Esophagus muscularis mucosa (tissue), 4 donors: ENCODE measurements at regions not wholly inside any gene's neighbourhood (a gene's known extent, or its start where the extent isn't known, plus 50 kb on each side); places are given as distances from the start of the nearest gene placed in this dataset.

Experiments
- EP300 ChIP-seq: sonication (generic); formaldehyde crosslinking; IDR thresholded peaks from one replicate; pipeline ENCODE4 v1.6.1; 2017; ENCODE audit warnings: antibody characterized with exemption
- POLR2A ChIP-seq: fragments of 450-650 bp; IDR thresholded peaks from one replicate; pipeline ENCODE4 v1.6.1; 2017; ENCODE audit warnings: antibody characterized with exemption, moderate library complexity, mild to moderate bottlenecking, low read depth
- POLR2AphosphoS5 ChIP-seq, 2 donors: sonication (generic); formaldehyde crosslinking; IDR thresholded peaks; one replicate each; pipeline ENCODE4 v1.6.1; 2017; ENCODE audit warnings: antibody characterized with exemption in 2 of 2
- TF ChIP-seq, protein P1 (sequence below), 3 experiments: fragments of 200-600 bp in 2 of 3; fragments of 450-650 bp in 1 of 3; sonication (generic) in 2 of 3; IDR thresholded peaks; one replicate each; pipeline ENCODE4 v1.5.1; 2017 to 2019; ENCODE audit warnings: antibody characterized with exemption in 3 of 3, mild to moderate bottlenecking in 2 of 3, moderate library complexity in 1 of 3

DNA sequence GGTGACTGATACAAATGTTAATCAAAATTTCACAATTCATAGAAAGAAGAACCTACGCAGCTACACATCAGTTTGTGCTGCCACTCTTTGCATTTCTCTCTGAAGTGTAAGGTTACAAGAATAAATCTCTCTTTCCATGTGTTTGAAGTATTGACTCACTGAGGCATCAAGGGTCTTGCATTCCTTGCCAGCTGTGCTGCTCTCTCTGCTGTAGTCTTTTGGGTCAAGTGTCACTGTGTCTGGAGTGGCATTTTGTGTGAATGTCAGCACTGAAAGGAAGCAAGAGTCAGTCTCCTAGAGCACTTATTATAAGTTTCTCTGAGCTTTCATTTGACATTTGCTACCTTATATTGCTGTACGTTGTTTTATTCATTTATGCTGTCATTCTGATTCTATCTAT is 1696.1 kb upstream of the LRRTM1 start:
- no peak for TF ChIP-seq POLR2AphosphoS5 (IDR thresholded peaks at IDR 0.05)
- TF ChIP-seq, protein P1, sequence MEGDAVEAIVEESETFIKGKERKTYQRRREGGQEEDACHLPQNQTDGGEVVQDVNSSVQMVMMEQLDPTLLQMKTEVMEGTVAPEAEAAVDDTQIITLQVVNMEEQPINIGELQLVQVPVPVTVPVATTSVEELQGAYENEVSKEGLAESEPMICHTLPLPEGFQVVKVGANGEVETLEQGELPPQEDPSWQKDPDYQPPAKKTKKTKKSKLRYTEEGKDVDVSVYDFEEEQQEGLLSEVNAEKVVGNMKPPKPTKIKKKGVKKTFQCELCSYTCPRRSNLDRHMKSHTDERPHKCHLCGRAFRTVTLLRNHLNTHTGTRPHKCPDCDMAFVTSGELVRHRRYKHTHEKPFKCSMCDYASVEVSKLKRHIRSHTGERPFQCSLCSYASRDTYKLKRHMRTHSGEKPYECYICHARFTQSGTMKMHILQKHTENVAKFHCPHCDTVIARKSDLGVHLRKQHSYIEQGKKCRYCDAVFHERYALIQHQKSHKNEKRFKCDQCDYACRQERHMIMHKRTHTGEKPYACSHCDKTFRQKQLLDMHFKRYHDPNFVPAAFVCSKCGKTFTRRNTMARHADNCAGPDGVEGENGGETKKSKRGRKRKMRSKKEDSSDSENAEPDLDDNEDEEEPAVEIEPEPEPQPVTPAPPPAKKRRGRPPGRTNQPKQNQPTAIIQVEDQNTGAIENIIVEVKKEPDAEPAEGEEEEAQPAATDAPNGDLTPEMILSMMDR (IDR thresholded peaks at IDR 0.05), result no peak
- no peak for TF ChIP-seq POLR2A
- no peak for TF ChIP-seq EP300
